ENCODE measurements at regions not wholly inside any gene's neighbourhood (a gene's known extent, or its start where the extent isn't known, plus 50 kb on each side); places are given as distances from the start of the nearest gene placed in this dataset.

- DNase-seq (ENCODE audit: low read depth, low spot score), result no peak
Observed at GRCh38 chrX:96311366-96311765, 373.3 kb upstream of the DIAPH2 start.

- no peak for DNase-seq (ENCODE audit: low read depth, low spot score)
Observed at GRCh38 chrX:96314985-96315384, 369.7 kb upstream of the DIAPH2 start.

- no peak for DNase-seq (ENCODE audit: low read depth, low spot score)
Observed at GRCh38 chrX:96361844-96362243, 322.8 kb upstream of the DIAPH2 start.

- peak; percentile 6 for DNase-seq (ENCODE audit: low read depth, low spot score)
Observed at GRCh38 chrX:96372313-96373046, 312.2 kb upstream of the DIAPH2 start.

- no peak for DNase-seq (ENCODE audit: low read depth, low spot score)
Observed at GRCh38 chrX:96373047-96373355, 311.6 kb upstream of the DIAPH2 start.

GRCh38 chrX:96376266-96376665 lies 308.4 kb upstream of the DIAPH2 start:
- DNase-seq (ENCODE audit: low read depth, low spot score), result no peak

- no peak for DNase-seq (ENCODE audit: low read depth, low spot score)
Observed at GRCh38 chrX:96379951-96380350, 304.7 kb upstream of the DIAPH2 start.

- DNase-seq (ENCODE audit: low read depth, low spot score), result no peak
Observed at GRCh38 chrX:96382018-96382417, 302.6 kb upstream of the DIAPH2 start.

GRCh38 chrX:96383428-96383827 lies 301.2 kb upstream of the DIAPH2 start:
- DNase-seq (ENCODE audit: low read depth, low spot score), result no peak

GRCh38 chrX:96386325-96386724 lies 298.3 kb upstream of the DIAPH2 start:
- DNase-seq (ENCODE audit: low read depth, low spot score), result no peak

GRCh38 chrX:96386981-96387380 lies 297.7 kb upstream of the DIAPH2 start:
- no peak for DNase-seq (ENCODE audit: low read depth, low spot score)

- no peak for DNase-seq (ENCODE audit: low read depth, low spot score)
Observed at GRCh38 chrX:96387801-96388200, 296.8 kb upstream of the DIAPH2 start.

- no peak for DNase-seq (ENCODE audit: low read depth, low spot score)
Observed at GRCh38 chrX:96389281-96390047, 295.2 kb upstream of the DIAPH2 start.

GRCh38 chrX:96394598-96394997 lies 290.0 kb upstream of the DIAPH2 start:
- DNase-seq (ENCODE audit: low read depth, low spot score), result no peak

GRCh38 chrX:96403446-96403845 lies 281.2 kb upstream of the DIAPH2 start:
- DNase-seq (ENCODE audit: low read depth, low spot score), result no peak

GRCh38 chrX:96405842-96406241 lies 278.8 kb upstream of the DIAPH2 start:
- no peak for DNase-seq (ENCODE audit: low read depth, low spot score)

GRCh38 chrX:96407072-96407471 lies 277.6 kb upstream of the DIAPH2 start:
- DNase-seq (ENCODE audit: low read depth, low spot score), result no peak

GRCh38 chrX:96407501-96407900 lies 277.1 kb upstream of the DIAPH2 start:
- DNase-seq (ENCODE audit: low read depth, low spot score), result peak; percentile 25

GRCh38 chrX:96407981-96408380 lies 276.7 kb upstream of the DIAPH2 start:
- no peak for DNase-seq (ENCODE audit: low read depth, low spot score)

GRCh38 chrX:96410927-96411326 lies 273.7 kb upstream of the DIAPH2 start:
- DNase-seq (ENCODE audit: low read depth, low spot score), result no peak

GRCh38 chrX:96417695-96418094 lies 266.9 kb upstream of the DIAPH2 start:
- DNase-seq (ENCODE audit: low read depth, low spot score), result no peak

GRCh38 chrX:96424007-96424406 lies 260.6 kb upstream of the DIAPH2 start:
- no peak for DNase-seq (ENCODE audit: low read depth, low spot score)

- no peak for DNase-seq (ENCODE audit: low read depth, low spot score)
Observed at GRCh38 chrX:96425200-96425599, 259.4 kb upstream of the DIAPH2 start.
